ENCODE measurements at regions not wholly inside any gene's neighbourhood (a gene's known extent, or its start where the extent isn't known, plus 50 kb on each side); places are given as distances from the start of the nearest gene placed in this dataset.
"Not testable (repeated sequence)": the region's sequence is repeated elsewhere in the genome, so short reads cannot be mapped to it uniquely, and the experiment has no call there.

- H3K27me3 Mint-ChIP-seq; H3K27ac Mint-ChIP-seq; H3K4me3 Mint-ChIP-seq (ENCODE audit: low read depth); DNase-seq (ENCODE audit: low spot score, unreplicated experiment); H3K4me1 Mint-ChIP-seq (ENCODE audit: low read depth); H3K36me3 Mint-ChIP-seq (ENCODE audit: insufficient read depth): not testable (repeated sequence)
- H3K9me3 Mint-ChIP-seq (ENCODE audit: low read depth): peaks cover 68% of the 10 kb centered on the region
Observed at GRCh38 chr2:89679254-89679653, 987.8 kb downstream of the RPIA start.

All from progenitor cell of endocrine pancreas (in vitro differentiated cells).